Upper lobe of left lung (tissue), 6 donors: ENCODE measurements at regions not wholly inside any gene's neighbourhood (a gene's known extent, or its start where the extent isn't known, plus 50 kb on each side); places are given as distances from the start of the nearest gene placed in this dataset.

Experiments
- ATAC-seq, 2 donors: fragments of 200-7000 bp; cut with Tn5 transposase; one replicate each; pipeline ENCODE4 v1.9.1; 2022; ENCODE audit warnings: mild to moderate bottlenecking in 2 of 2, moderate library complexity in 2 of 2; ENCODE audit not compliant: low FRiP score in 2 of 2
- DNase-seq, 2 donors: peaks; one replicate each; pipeline ENCODE4 v3.0.0-alpha.2; 2019 to 2020
- H3K27ac ChIP-seq, 4 donors: fragments of 200-600 bp; sonication (generic); one replicate each; pipeline ENCODE4 v1.5.1; 2016 to 2019
- H3K27me3 ChIP-seq, 4 donors: fragments of 200-600 bp; sonication (generic); one replicate each; pipeline ENCODE4 v1.5.1; 2017 to 2019
- H3K36me3 ChIP-seq, 4 donors: fragments of 200-600 bp; sonication (generic); one replicate each; pipeline ENCODE4 v1.5.1; 2016 to 2019
- H3K4me1 ChIP-seq, 4 donors: fragments of 200-600 bp; sonication (generic); one replicate each; pipeline ENCODE4 v1.5.1; 2018 to 2019
- H3K4me3 ChIP-seq, 4 donors: fragments of 200-600 bp; sonication (generic); one replicate each; pipeline ENCODE4 v1.5.1; 2017 to 2019; ENCODE audit warnings: mild to moderate bottlenecking in 2 of 4, moderate library complexity in 1 of 4
- H3K9me3 ChIP-seq, 4 donors: fragments of 200-600 bp; sonication (generic); one replicate each; pipeline ENCODE4 v1.5.1; 2018 to 2019
- EP300 ChIP-seq, 4 donors: sonication (generic); formaldehyde crosslinking; IDR thresholded peaks; one replicate each; pipeline ENCODE4 v1.5.1; 2017; ENCODE audit warnings: antibody characterized with exemption in 4 of 4, control low read depth in 2 of 4
- POLR2A ChIP-seq, 4 donors: fragments of 450-650 bp; IDR thresholded peaks; one replicate each; pipeline ENCODE4 v1.5.1; 2016 to 2017; ENCODE audit warnings: antibody characterized with exemption in 4 of 4, mild to moderate bottlenecking in 2 of 4
- POLR2AphosphoS5 ChIP-seq, 2 donors: sonication (generic); formaldehyde crosslinking; IDR thresholded peaks; one replicate each; pipeline ENCODE4 v1.5.1; 2017; ENCODE audit warnings: antibody characterized with exemption in 2 of 2
- WGBS, 2 donors: methylation state at CpG; one replicate each; pipeline ENCODE4 v1.1.5; 2017 to 2018; 5-methylcytosine and 5-hydroxymethylcytosine counted together
- TF ChIP-seq, protein P1 (sequence below), 6 experiments: fragments of 450-650 bp in 4 of 6; fragments of 200-600 bp in 2 of 6; sonication (generic) in 2 of 6; IDR thresholded peaks; one replicate each; pipeline ENCODE4 v1.5.1; 2016 to 2019; ENCODE audit warnings: antibody characterized with exemption in 6 of 6
- donor health status: DM: no; HTN: no; CAD: no; lungs with moderate emphysema.
- donor health status: DM: no; HTN: yes; CAD: no; lungs with severe emphysema.

DNA sequence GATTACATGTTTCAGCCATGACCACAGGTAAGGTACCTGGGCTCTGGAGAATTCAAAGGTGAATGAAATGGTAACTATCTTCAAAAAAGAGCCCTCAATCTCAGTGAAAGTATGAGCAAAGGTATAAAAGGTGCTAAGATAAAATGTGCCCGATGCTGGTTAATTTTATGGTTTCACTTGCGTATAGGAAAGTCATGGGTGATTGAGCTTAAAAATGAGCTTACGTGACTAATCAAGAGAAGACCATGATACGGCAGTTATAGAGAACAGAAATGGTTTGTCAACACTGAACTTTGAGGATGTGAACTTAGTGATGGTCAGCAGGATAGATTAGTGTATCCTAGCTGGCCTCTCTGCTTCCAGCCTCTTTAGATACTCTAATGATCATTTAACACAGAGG is 320.1 kb downstream of the DEPDC1B start:
- ATAC-seq (no peak), DNase-seq (no peak)
- no peak overlapping the region for H3K27ac ChIP-seq
- no peak overlapping the region for H3K4me3 ChIP-seq
- TF ChIP-seq, protein P1, sequence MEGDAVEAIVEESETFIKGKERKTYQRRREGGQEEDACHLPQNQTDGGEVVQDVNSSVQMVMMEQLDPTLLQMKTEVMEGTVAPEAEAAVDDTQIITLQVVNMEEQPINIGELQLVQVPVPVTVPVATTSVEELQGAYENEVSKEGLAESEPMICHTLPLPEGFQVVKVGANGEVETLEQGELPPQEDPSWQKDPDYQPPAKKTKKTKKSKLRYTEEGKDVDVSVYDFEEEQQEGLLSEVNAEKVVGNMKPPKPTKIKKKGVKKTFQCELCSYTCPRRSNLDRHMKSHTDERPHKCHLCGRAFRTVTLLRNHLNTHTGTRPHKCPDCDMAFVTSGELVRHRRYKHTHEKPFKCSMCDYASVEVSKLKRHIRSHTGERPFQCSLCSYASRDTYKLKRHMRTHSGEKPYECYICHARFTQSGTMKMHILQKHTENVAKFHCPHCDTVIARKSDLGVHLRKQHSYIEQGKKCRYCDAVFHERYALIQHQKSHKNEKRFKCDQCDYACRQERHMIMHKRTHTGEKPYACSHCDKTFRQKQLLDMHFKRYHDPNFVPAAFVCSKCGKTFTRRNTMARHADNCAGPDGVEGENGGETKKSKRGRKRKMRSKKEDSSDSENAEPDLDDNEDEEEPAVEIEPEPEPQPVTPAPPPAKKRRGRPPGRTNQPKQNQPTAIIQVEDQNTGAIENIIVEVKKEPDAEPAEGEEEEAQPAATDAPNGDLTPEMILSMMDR (IDR thresholded peaks at IDR 0.05), result no peak
- no peak for TF ChIP-seq POLR2AphosphoS5 (IDR thresholded peaks at IDR 0.05)
- TF ChIP-seq POLR2A (IDR thresholded peaks at IDR 0.05), result no peak
- TF ChIP-seq EP300 (IDR thresholded peaks at IDR 0.05), result no peak
- H3K9me3 ChIP-seq, result no peaks in the 10 kb centered on the region
- H3K27me3 ChIP-seq, result no peaks in the 10 kb centered on the region
- H3K36me3 ChIP-seq, result no peaks in the 10 kb centered on the region
- 93 to 94% methylated on average over 4 of the region's 4 CpGs for WGBS, 2 donors
- no peaks in the 10 kb centered on the region for H3K4me1 ChIP-seq

GRCh38 chr5:60377826-60378225 is 322.1 kb downstream of the DEPDC1B start:
- Histone ChIP-seq H3K4me1 (no peaks in the 10 kb centered on the region), H3K36me3 (no peaks in the 10 kb centered on the region), H3K27me3 (no peaks in the 10 kb centered on the region), H3K4me3 (no peak overlapping the region), H3K27ac (no peak overlapping the region), H3K9me3 (no peaks in the 10 kb centered on the region)
- TF ChIP-seq, protein P1 (IDR thresholded peaks at IDR 0.05), result no peak
- TF ChIP-seq EP300 (IDR thresholded peaks at IDR 0.05) (no peak), POLR2A (IDR thresholded peaks at IDR 0.05) (no peak), POLR2AphosphoS5 (IDR thresholded peaks at IDR 0.05) (no peak)
- no peak for DNase-seq
- 95 to 100% methylated on average over 1 of the region's 1 CpG for WGBS, 2 donors
- no peak for ATAC-seq

DNA sequence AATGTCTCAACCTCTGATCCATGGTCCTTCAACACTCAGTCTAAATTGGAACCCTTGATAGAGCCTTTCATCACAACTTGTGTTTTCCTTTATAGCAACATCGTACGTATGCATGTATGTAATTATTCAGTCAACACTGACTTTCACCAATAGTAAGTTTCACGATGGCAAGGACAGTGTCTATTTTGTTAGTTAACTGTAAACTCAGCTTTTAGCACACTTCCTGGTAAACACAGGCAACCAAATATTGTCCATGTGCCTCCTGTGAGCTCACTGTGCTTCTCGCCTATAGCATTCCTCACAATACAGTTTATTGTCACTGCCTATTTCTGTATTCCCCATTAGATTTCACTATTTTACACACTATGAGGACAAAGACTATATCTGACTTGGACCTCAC is 323.1 kb downstream of the DEPDC1B start:
- WGBS, 2 donors, result 92 to 96% methylated on average over 4 of the region's 4 CpGs
- no peak for ATAC-seq

GRCh38 chr5:60374409-60374808 is 325.6 kb downstream of the DEPDC1B start:
- ATAC-seq, result no peak
- Histone ChIP-seq H3K36me3 (no peaks in the 10 kb centered on the region), H3K27me3 (no peaks in the 10 kb centered on the region), H3K4me3 (no peak overlapping the region), H3K4me1 (no peaks in the 10 kb centered on the region), H3K9me3 (no peaks in the 10 kb centered on the region), H3K27ac (no peak overlapping the region)
- no peak for DNase-seq
- TF ChIP-seq POLR2A (IDR thresholded peaks at IDR 0.05) (no peak), EP300 (IDR thresholded peaks at IDR 0.05) (no peak), POLR2AphosphoS5 (IDR thresholded peaks at IDR 0.05) (no peak)
- TF ChIP-seq, protein P1 (IDR thresholded peaks at IDR 0.05), result no peak
- WGBS, 2 donors, result 64 to 72% methylated on average over 5 of the region's 5 CpGs

More for the DNA sequence above, 323.1 kb downstream of the DEPDC1B start:
- H3K9me3 ChIP-seq, result no peaks in the 10 kb centered on the region
- no peaks in the 10 kb centered on the region for H3K4me1 ChIP-seq
- no peak overlapping the region for H3K27ac ChIP-seq
- H3K36me3 ChIP-seq, result no peaks in the 10 kb centered on the region
- TF ChIP-seq, protein P1 (IDR thresholded peaks at IDR 0.05), result no peak
- no peak for TF ChIP-seq EP300 (IDR thresholded peaks at IDR 0.05)
- no peak for TF ChIP-seq POLR2A (IDR thresholded peaks at IDR 0.05)
- no peak for TF ChIP-seq POLR2AphosphoS5 (IDR thresholded peaks at IDR 0.05)
- no peak for DNase-seq
- no peaks in the 10 kb centered on the region for H3K27me3 ChIP-seq
- no peak overlapping the region for H3K4me3 ChIP-seq

DNA sequence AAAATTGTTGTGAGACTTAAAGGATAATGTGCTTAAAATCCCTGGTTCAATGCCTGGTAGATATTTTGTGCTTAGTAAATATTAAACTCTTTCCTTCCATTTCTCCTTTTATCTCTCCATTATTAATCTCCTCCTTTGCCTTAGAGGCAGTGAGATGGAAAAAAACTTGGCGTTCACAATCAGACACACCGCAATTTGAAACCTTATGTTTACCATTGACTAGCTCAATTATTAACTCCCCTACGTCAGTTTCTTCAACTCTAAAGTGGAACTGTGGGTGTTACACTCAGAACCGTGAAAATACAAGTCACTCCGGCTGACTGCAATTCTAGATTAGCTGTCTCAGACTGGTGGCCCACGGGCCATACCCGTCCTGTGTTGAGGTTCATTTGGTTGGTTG is 327.2 kb downstream of the DEPDC1B start:
- Histone ChIP-seq H3K4me1 (no peaks in the 10 kb centered on the region), H3K27ac (no peak overlapping the region), H3K4me3 (no peak overlapping the region), H3K27me3 (no peaks in the 10 kb centered on the region), H3K36me3 (no peaks in the 10 kb centered on the region), H3K9me3 (no peaks in the 10 kb centered on the region)
- ATAC-seq (no peak), DNase-seq (no peak)
- no peak for TF ChIP-seq POLR2AphosphoS5 (IDR thresholded peaks at IDR 0.05)
- TF ChIP-seq EP300 (IDR thresholded peaks at IDR 0.05), result no peak
- TF ChIP-seq, protein P1 (IDR thresholded peaks at IDR 0.05), result no peak
- TF ChIP-seq POLR2A (IDR thresholded peaks at IDR 0.05), result no peak
- WGBS, 2 donors, result 74 to 75% methylated on average over 7 of the region's 7 CpGs
